ENCODE measurements at regions not wholly inside any gene's neighbourhood (a gene's known extent, or its start where the extent isn't known, plus 50 kb on each side); places are given as distances from the start of the nearest gene placed in this dataset.

DNA sequence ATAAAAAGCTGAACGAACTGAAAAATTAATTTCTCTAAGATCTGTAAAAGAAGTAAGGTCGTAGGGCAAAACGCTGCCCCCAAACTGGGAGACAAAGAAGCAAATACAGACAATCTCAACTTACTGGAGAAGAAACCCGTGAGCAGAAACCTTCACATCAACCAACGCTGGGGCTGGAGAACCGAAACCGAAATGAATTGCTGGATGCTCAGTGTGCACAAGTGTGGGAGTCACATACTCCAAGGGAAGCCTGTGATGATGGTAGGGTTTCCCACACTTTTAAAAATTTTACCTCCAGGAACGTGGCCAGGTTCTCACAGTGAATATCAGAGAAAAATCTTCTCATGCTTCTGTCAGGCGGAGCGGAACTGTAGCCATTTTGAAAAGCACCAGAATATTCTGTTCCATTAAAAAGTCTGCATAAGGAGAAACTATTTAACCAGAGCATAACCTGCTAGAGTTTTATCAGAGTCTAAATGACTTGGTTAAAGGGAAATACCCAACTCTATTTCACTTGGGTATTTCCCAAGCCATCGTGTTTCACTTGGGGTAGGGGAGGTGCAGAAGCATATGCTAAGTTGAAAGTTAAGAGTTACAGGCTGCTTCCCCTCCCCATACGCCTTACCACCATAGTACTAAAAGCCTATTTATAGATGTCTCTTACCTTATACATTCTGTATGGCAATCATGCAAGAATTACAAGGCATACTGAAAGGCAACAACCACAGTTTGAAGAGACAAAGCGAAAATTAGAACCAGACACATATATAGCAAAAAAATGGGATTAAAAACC lies 110.5 kb upstream of the SLITRK1 start:
- DNase-seq (ENCODE audit: low spot score) = no peak
- H3K9me3 Mint-ChIP-seq = no peaks in the 10 kb centered on the region
- peaks cover 19% of the 10 kb centered on the region for H3K4me1 Mint-ChIP-seq
- TF ChIP-seq EMX1 (CRISPR knock-in tag; IDR thresholded peaks at IDR 0.05) (no peak), ZBTB21 (CRISPR knock-in tag; IDR thresholded peaks at IDR 0.05; ENCODE audit: borderline replicate concordance) (no peak), ZNF138 (CRISPR knock-in tag; conservative IDR thresholded peaks at IDR 0.05) (no peak), ZNF317 (CRISPR knock-in tag; IDR thresholded peaks at IDR 0.05; ENCODE audit: borderline replicate concordance, low read depth) (no peak), RORB (CRISPR knock-in tag; IDR thresholded peaks at IDR 0.05) (no peak), GABPB1 (CRISPR knock-in tag; IDR thresholded peaks at IDR 0.05) (no peak)
- TF ChIP-seq, protein P1, sequence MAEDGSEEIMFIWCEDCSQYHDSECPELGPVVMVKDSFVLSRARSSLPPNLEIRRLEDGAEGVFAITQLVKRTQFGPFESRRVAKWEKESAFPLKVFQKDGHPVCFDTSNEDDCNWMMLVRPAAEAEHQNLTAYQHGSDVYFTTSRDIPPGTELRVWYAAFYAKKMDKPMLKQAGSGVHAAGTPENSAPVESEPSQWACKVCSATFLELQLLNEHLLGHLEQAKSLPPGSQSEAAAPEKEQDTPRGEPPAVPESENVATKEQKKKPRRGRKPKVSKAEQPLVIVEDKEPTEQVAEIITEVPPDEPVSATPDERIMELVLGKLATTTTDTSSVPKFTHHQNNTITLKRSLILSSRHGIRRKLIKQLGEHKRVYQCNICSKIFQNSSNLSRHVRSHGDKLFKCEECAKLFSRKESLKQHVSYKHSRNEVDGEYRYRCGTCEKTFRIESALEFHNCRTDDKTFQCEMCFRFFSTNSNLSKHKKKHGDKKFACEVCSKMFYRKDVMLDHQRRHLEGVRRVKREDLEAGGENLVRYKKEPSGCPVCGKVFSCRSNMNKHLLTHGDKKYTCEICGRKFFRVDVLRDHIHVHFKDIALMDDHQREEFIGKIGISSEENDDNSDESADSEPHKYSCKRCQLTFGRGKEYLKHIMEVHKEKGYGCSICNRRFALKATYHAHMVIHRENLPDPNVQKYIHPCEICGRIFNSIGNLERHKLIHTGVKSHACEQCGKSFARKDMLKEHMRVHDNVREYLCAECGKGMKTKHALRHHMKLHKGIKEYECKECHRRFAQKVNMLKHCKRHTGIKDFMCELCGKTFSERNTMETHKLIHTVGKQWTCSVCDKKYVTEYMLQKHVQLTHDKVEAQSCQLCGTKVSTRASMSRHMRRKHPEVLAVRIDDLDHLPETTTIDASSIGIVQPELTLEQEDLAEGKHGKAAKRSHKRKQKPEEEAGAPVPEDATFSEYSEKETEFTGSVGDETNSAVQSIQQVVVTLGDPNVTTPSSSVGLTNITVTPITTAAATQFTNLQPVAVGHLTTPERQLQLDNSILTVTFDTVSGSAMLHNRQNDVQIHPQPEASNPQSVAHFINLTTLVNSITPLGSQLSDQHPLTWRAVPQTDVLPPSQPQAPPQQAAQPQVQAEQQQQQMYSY (CRISPR knock-in tag; IDR thresholded peaks at IDR 0.05) = no peak
- TF ChIP-seq, protein P2, sequence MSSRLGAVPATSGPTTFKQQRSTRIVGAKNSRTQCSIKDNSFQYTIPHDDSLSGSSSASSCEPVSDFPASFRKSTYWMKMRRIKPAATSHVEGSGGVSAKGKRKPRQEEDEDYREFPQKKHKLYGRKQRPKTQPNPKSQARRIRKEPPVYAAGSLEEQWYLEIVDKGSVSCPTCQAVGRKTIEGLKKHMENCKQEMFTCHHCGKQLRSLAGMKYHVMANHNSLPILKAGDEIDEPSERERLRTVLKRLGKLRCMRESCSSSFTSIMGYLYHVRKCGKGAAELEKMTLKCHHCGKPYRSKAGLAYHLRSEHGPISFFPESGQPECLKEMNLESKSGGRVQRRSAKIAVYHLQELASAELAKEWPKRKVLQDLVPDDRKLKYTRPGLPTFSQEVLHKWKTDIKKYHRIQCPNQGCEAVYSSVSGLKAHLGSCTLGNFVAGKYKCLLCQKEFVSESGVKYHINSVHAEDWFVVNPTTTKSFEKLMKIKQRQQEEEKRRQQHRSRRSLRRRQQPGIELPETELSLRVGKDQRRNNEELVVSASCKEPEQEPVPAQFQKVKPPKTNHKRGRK (CRISPR knock-in tag; IDR thresholded peaks at IDR 0.05; ENCODE audit: borderline replicate concordance) = no peak
- TF ChIP-seq, protein P3, sequence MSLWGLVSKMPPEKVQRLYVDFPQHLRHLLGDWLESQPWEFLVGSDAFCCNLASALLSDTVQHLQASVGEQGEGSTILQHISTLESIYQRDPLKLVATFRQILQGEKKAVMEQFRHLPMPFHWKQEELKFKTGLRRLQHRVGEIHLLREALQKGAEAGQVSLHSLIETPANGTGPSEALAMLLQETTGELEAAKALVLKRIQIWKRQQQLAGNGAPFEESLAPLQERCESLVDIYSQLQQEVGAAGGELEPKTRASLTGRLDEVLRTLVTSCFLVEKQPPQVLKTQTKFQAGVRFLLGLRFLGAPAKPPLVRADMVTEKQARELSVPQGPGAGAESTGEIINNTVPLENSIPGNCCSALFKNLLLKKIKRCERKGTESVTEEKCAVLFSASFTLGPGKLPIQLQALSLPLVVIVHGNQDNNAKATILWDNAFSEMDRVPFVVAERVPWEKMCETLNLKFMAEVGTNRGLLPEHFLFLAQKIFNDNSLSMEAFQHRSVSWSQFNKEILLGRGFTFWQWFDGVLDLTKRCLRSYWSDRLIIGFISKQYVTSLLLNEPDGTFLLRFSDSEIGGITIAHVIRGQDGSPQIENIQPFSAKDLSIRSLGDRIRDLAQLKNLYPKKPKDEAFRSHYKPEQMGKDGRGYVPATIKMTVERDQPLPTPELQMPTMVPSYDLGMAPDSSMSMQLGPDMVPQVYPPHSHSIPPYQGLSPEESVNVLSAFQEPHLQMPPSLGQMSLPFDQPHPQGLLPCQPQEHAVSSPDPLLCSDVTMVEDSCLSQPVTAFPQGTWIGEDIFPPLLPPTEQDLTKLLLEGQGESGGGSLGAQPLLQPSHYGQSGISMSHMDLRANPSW (CRISPR knock-in tag; conservative IDR thresholded peaks at IDR 0.05; ENCODE audit: low read depth) = no peak
- TF ChIP-seq, protein P4, sequence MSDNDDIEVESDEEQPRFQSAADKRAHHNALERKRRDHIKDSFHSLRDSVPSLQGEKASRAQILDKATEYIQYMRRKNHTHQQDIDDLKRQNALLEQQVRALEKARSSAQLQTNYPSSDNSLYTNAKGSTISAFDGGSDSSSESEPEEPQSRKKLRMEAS (CRISPR knock-in tag; IDR thresholded peaks at IDR 0.05) = no peak
- TF ChIP-seq, protein P5, sequence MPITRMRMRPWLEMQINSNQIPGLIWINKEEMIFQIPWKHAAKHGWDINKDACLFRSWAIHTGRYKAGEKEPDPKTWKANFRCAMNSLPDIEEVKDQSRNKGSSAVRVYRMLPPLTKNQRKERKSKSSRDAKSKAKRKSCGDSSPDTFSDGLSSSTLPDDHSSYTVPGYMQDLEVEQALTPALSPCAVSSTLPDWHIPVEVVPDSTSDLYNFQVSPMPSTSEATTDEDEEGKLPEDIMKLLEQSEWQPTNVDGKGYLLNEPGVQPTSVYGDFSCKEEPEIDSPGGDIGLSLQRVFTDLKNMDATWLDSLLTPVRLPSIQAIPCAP (CRISPR knock-in tag; IDR thresholded peaks at IDR 0.05) = no peak
- TF ChIP-seq, protein P6, sequence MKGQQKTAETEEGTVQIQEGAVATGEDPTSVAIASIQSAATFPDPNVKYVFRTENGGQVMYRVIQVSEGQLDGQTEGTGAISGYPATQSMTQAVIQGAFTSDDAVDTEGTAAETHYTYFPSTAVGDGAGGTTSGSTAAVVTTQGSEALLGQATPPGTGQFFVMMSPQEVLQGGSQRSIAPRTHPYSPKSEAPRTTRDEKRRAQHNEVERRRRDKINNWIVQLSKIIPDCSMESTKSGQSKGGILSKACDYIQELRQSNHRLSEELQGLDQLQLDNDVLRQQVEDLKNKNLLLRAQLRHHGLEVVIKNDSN (CRISPR knock-in tag; IDR thresholded peaks at IDR 0.05) = no peak
- TF ChIP-seq, protein P7, sequence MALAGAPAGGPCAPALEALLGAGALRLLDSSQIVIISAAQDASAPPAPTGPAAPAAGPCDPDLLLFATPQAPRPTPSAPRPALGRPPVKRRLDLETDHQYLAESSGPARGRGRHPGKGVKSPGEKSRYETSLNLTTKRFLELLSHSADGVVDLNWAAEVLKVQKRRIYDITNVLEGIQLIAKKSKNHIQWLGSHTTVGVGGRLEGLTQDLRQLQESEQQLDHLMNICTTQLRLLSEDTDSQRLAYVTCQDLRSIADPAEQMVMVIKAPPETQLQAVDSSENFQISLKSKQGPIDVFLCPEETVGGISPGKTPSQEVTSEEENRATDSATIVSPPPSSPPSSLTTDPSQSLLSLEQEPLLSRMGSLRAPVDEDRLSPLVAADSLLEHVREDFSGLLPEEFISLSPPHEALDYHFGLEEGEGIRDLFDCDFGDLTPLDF (CRISPR knock-in tag; IDR thresholded peaks at IDR 0.05) = no peak
- CTCF ChIA-PET = no interaction called here
- POLR2A ChIA-PET = no interaction called here
- ATAC-seq = no peak
- no peak overlapping the region for H3K27ac Mint-ChIP-seq
- H3K4me3 Mint-ChIP-seq = no peak overlapping the region
- no peaks in the 10 kb centered on the region for H3K27me3 Mint-ChIP-seq (ENCODE audit: low read depth)
- H3K36me3 Mint-ChIP-seq = no peaks in the 10 kb centered on the region
